Left lung (tissue), 4 donors: ENCODE measurements at regions not wholly inside any gene's neighbourhood (a gene's known extent, or its start where the extent isn't known, plus 50 kb on each side); places are given as distances from the start of the nearest gene placed in this dataset.

ENCODE experiments used
- ATAC-seq: fragments of 200-7000 bp; cut with Tn5 transposase; one replicate; pipeline ENCODE4 v1.9.1; 2020; ENCODE audit warnings: moderate library complexity
- DNase-seq, 4 donors: peaks; one replicate each; pipeline ENCODE4 v3.0.0-alpha.2; 2013 to 2020
- H3K27ac ChIP-seq, 2 donors: fragments of 200-600 bp; sonication (generic) in 1 of 2; one replicate each; pipeline versions ENCODE4 v1.5.0 to v1.8.0; 2020 to 2021
- H3K27me3 ChIP-seq, 2 donors: fragments of 200-600 bp; sonication (generic) in 1 of 2; one replicate each; pipeline versions ENCODE4 v1.5.0 to v1.8.0; 2020 to 2021
- H3K36me3 ChIP-seq, 2 donors: fragments of 200-600 bp; sonication (generic) in 1 of 2; one replicate each; pipeline versions ENCODE4 v1.5.0 to v1.8.0; 2020 to 2021
- H3K4me1 ChIP-seq, 2 donors: fragments of 200-600 bp; one replicate each; pipeline ENCODE4 v1.8.0; 2021
- H3K4me3 ChIP-seq, 2 donors: fragments of 200-600 bp; sonication (generic) in 1 of 2; one replicate each; pipeline versions ENCODE4 v1.5.0 to v1.8.0; 2020 to 2021; ENCODE audit warnings: mild to moderate bottlenecking in 1 of 2
- H3K9me3 ChIP-seq, 2 donors: fragments of 200-600 bp; sonication (generic) in 1 of 2; one replicate each; pipeline versions ENCODE4 v1.5.0 to v1.8.0; 2020 to 2021
- CTCF ChIP-seq, 2 donors: fragments of 200-600 bp; sonication (generic) in 1 of 2; IDR thresholded peaks; one replicate each; pipeline versions ENCODE4 v1.5.0 to v1.8.0; 2021; ENCODE audit warnings: antibody characterized with exemption in 2 of 2
- intact Hi-C, 2 donors: fragments of 100-400 bp; cut with DNase I; formaldehyde crosslinking; loops; one replicate each; pipeline versions ENCODE4 v1.11.2 to v1.14.2; 2022
- donor health status: DM: no; HTN: yes; CAD: no.
- donor health status: DM: no; HTN: no; CAD: no.

DNA sequence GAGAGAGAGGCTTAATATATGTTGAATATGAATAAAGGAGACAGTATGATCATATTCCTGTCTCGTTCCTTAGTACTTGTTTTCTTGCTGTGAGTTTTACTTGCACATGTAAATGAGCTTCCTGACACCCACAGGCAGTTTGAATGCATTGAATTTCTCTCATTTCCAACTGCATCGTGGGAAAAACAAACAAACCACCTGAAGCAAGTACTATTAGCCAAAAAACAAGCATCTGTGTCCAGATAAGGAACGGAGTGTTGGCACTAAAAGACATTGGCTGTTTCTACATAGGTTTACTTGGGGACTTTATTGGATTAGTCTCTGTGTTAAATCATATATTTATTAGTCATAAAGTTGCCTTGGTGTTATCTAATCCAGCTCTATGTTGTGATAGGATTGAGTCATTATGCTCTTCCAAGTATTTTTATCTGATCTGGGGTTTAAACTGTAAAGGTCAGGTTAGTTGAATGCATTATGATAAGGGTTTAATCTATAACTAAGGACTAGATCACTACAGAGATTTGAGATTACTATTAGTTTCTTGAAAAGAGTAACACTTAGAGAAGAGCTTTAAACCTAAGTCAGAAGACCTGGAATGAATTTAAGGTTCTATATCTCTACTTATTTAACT, 339.0 kb upstream of the SPANXN4 start:
- H3K36me3 ChIP-seq: no peaks in the 10 kb centered on the region
- no peak for TF ChIP-seq CTCF (IDR thresholded peaks at IDR 0.05)
- H3K4me3 ChIP-seq: no peak overlapping the region
- no peaks in the 10 kb centered on the region for H3K4me1 ChIP-seq
- intact Hi-C loops: no loop called here
- no peak overlapping the region for H3K27ac ChIP-seq
- DNase-seq (no peak), ATAC-seq (no peak)
- H3K9me3 ChIP-seq: no peaks in the 10 kb centered on the region
- H3K27me3 ChIP-seq: no peaks in the 10 kb centered on the region

- ATAC-seq: no peak
- H3K9me3 ChIP-seq: no peaks in the 10 kb centered on the region
- H3K27ac ChIP-seq: no peak overlapping the region
- H3K27me3 ChIP-seq: no peaks in the 10 kb centered on the region
- H3K4me3 ChIP-seq: no peak overlapping the region
- H3K4me1 ChIP-seq: no peaks in the 10 kb centered on the region
- intact Hi-C loops: no loop called here
- no peaks in the 10 kb centered on the region for H3K36me3 ChIP-seq
- no peak for TF ChIP-seq CTCF (IDR thresholded peaks at IDR 0.05)
- no peak for DNase-seq
Observed at GRCh38 chrX:142686206-142686605, 339.5 kb upstream of the SPANXN4 start.

DNA sequence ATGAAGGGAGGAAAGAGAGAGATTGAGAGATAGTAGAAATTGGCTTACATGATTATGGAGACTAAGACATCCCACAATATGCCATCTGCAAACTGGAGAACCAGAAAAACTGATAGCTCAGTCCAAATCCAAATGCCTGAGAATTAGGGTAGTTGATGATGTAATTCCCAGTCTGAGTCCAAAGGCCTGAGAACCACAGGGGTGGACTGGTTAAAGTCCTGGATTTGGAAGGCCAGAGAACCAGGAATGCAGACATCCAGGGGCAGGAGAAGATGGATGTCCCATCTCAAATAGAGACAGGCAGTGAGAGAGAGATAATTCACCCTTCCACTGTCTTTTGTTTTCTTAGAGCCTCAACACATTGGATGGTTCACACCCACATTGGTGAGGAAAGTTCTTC, 345.7 kb upstream of the SPANXN4 start:
- no peaks in the 10 kb centered on the region for H3K9me3 ChIP-seq
- no peak for DNase-seq
- no peak for ATAC-seq
- H3K36me3 ChIP-seq: no peaks in the 10 kb centered on the region
- no peak for TF ChIP-seq CTCF (IDR thresholded peaks at IDR 0.05)
- no peaks in the 10 kb centered on the region for H3K27me3 ChIP-seq
- intact Hi-C loops: no loop called here
- no peak overlapping the region for H3K4me3 ChIP-seq
- no peak overlapping the region for H3K27ac ChIP-seq
- H3K4me1 ChIP-seq: no peaks in the 10 kb centered on the region

DNA sequence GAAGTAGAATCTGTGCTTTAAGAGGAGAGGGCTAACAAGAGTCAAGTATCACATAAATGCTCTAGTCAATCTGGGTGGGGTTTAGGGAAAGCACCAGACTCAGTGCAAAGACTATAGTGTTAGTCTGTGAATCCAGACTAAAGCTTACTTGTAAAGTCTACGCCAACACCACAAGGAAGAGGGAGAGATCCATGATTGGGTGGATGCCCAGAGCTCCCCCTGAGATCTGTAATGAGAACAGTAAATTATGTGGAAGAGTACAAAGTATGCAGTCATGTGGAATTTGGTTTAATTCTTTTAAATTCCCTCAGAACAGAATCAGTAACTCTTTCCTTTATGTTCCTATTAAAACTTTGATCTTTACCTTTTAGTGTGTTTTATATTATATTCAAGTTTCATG, 354.7 kb upstream of the SPANXN4 start:
- Histone ChIP-seq H3K27ac (no peak overlapping the region), H3K4me3 (no peak overlapping the region), H3K36me3 (no peaks in the 10 kb centered on the region), H3K9me3 (peaks cover 0 to 6% of the 10 kb centered on the region in 2 donors), H3K27me3 (no peaks in the 10 kb centered on the region), H3K4me1 (no peaks in the 10 kb centered on the region)
- no peak for ATAC-seq
- TF ChIP-seq CTCF (IDR thresholded peaks at IDR 0.05): no peak
- no peak for DNase-seq
- intact Hi-C loops: no loop called here

DNA sequence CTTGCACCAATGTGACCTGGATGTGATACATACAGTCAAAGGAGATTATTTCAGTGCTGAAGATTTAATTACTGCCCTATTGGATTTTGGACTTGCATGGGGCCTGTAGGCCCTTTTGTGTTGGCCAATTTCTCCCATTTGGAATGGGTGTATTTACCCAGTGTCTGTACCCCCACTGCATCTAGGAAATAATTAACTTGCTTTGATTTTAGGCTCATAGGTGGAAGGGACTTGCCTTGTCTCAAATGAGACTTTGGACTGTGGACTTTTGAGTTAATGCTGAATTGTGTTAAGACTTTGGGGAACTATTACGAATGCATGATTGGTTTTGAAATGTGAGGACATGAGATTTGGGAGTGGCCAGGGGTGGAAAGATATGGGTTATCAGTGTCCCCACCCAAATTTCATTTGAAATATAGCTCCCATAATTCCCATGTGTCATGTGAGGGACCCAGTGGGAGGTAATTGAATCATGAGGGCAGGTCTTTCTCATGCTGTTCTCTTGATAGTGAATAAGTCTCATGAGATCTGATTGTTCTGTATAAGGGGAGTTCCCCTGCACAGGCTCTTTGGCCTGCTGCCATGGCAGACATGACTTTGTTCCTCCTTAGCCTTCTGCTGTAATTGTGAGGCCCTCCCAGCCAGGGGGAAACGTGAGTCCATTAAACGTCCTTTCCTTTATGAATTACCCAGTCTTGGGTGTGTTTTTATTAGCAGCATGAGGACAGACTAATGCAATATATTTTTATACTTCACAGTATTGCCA, 362.2 kb upstream of the SPANXN4 start:
- TF ChIP-seq CTCF (IDR thresholded peaks at IDR 0.05): no peak

More for the DNA sequence above, 362.2 kb upstream of the SPANXN4 start:
- ATAC-seq (no peak), DNase-seq (no peak)
- Histone ChIP-seq H3K27me3 (no peaks in the 10 kb centered on the region), H3K9me3 (peaks cover 0 to 3% of the 10 kb centered on the region in 2 donors), H3K4me1 (no peaks in the 10 kb centered on the region), H3K27ac (no peak overlapping the region), H3K36me3 (no peaks in the 10 kb centered on the region), H3K4me3 (no peak overlapping the region)
- intact Hi-C loops: no loop called here
